Adrenal gland (tissue), 9 donors: ENCODE measurements at regions not wholly inside any gene's neighbourhood (a gene's known extent, or its start where the extent isn't known, plus 50 kb on each side); places are given as distances from the start of the nearest gene placed in this dataset.

ENCODE experiments used
- DNase-seq, 7 donors: peaks; one replicate each; pipeline ENCODE4 v3.0.0-alpha.2; 2019 to 2020
- H3K27ac ChIP-seq, 5 donors: fragments of 200-600 bp; sonication (generic) in 4 of 5; 1 replicate in 3 of 5; 2 replicates in 2 of 5; pipeline versions ENCODE4 v1.5.1 to v1.8.0; 2016 to 2020; ENCODE audit warnings: mild to moderate bottlenecking in 1 of 5
- H3K27me3 ChIP-seq: fragments of 200-600 bp; 2 replicates; pipeline ENCODE4 v1.8.0; 2021
- H3K36me3 ChIP-seq, 2 donors: fragments of 200-600 bp; replicated peaks in 1 of 2; 1 replicate in 1 of 2; 2 replicates in 1 of 2; pipeline versions ENCODE4 v1.5.1 to v1.8.0; 2018 to 2022
- H3K4me1 ChIP-seq, 2 donors: fragments of 200-600 bp; replicated peaks in 1 of 2; 1 replicate in 1 of 2; 2 replicates in 1 of 2; pipeline versions ENCODE4 v1.5.1 to v1.8.0; 2018 to 2021
- H3K4me3 ChIP-seq, 4 donors: fragments of 200-600 bp; sonication (generic) in 3 of 4; one replicate each; pipeline ENCODE4 v1.5.1; 2016 to 2018
- H3K9me3 ChIP-seq, 3 donors: fragments of 200-600 bp; sonication (generic) in 1 of 3; replicated peaks in 1 of 3; 1 replicate in 2 of 3; 2 replicates in 1 of 3; pipeline versions ENCODE4 v1.5.1 to v1.8.0; 2016 to 2021
- POLR2A ChIP-seq, 2 donors: fragments of 450-650 bp; IDR thresholded peaks; one replicate each; pipeline ENCODE4 v1.6.1; 2017; ENCODE audit warnings: antibody characterized with exemption in 2 of 2, mild to moderate bottlenecking in 2 of 2, moderate library complexity in 1 of 2
- whole genome bisulfite sequencing, 4 donors: extraction: QIAGEN DNeasy Blood & Tissue Kit in 2 of 4; methylation state at CpG; one replicate each; pipeline versions ENCODE4 v1.1.5 to v1.1.7; 2013 to 2017; 5-methylcytosine and 5-hydroxymethylcytosine counted together
- intact Hi-C, 2 donors: fragments of 100-400 bp; cut with DNase I; formaldehyde crosslinking; loops; one replicate each; pipeline versions ENCODE4 v1.14.1 to v1.15.0; 2022 to 2023
- TF ChIP-seq, protein P1 (sequence below), 6 experiments: fragments of 450-650 bp in 4 of 6; fragments of 200-600 bp in 2 of 6; sonication (generic) in 1 of 6; IDR thresholded peaks; 1 replicate in 5 of 6; 2 replicates in 1 of 6; pipeline versions ENCODE4 v1.5.1 to v1.8.0; 2016 to 2021; ENCODE audit warnings: antibody characterized with exemption in 6 of 6, mild to moderate bottlenecking in 2 of 6, moderate library complexity in 1 of 6
- donor health status: healthy with polysubstance abuse.
- donor health status: Bipolar disorder and iron deficiency.
- donor health status: DM: yes; HTN: yes; CAD: no.
- donor health status: DM: no; HTN: no; CAD: no.
- donor health status: DM: no; HTN: no; CAD: no.

DNA sequence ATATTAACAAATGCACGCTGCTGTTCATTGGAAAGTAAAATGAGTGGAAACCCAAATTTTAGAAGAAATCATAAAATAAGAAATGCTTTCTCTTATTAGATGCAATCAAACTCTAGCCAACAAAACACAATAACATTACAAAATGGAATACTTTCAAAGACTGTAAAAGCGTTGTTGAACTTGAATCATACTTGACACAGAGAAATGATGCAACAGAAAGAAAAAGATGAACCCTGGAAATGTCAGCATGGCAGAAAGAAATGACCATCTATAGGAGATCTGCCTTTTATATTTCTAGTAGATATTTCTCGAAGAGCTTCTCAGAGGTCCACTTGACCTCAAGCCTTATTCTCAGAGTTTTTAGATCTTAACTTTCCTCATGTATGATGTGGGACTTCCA lies 170.6 kb upstream of the MEIS1 start:
- Histone ChIP-seq H3K27me3 (no peaks in the 10 kb centered on the region), H3K4me3 (no peak overlapping the region), H3K36me3 (no peaks in the 10 kb centered on the region), H3K27ac (no peak overlapping the region), H3K4me1 (no peaks in the 10 kb centered on the region), H3K9me3 (no peaks in the 10 kb centered on the region)
- intact Hi-C loops, result no loop called here
- no peak for DNase-seq
- TF ChIP-seq, protein P1, sequence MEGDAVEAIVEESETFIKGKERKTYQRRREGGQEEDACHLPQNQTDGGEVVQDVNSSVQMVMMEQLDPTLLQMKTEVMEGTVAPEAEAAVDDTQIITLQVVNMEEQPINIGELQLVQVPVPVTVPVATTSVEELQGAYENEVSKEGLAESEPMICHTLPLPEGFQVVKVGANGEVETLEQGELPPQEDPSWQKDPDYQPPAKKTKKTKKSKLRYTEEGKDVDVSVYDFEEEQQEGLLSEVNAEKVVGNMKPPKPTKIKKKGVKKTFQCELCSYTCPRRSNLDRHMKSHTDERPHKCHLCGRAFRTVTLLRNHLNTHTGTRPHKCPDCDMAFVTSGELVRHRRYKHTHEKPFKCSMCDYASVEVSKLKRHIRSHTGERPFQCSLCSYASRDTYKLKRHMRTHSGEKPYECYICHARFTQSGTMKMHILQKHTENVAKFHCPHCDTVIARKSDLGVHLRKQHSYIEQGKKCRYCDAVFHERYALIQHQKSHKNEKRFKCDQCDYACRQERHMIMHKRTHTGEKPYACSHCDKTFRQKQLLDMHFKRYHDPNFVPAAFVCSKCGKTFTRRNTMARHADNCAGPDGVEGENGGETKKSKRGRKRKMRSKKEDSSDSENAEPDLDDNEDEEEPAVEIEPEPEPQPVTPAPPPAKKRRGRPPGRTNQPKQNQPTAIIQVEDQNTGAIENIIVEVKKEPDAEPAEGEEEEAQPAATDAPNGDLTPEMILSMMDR (IDR thresholded peaks at IDR 0.05), result no peak
- 90 to 95% (median 94%) methylated on average over 3 of the region's 3 CpGs for WGBS, 4 donors

GRCh38 chr2:66255867-66256266 lies 179.1 kb upstream of the MEIS1 start:
- TF ChIP-seq POLR2A (IDR thresholded peaks at IDR 0.05), result no peak
- TF ChIP-seq, protein P1 (IDR thresholded peaks at IDR 0.05), result no peak
- intact Hi-C loops, result no loop called here
- Histone ChIP-seq H3K4me1 (no peaks in the 10 kb centered on the region), H3K36me3 (no peaks in the 10 kb centered on the region), H3K27ac (no peak overlapping the region), H3K27me3 (no peaks in the 10 kb centered on the region), H3K4me3 (no peak overlapping the region), H3K9me3 (no peaks in the 10 kb centered on the region)
- 65 to 77% (median 72%) methylated on average over 3 of the region's 3 CpGs for WGBS, 4 donors
- no peak for DNase-seq

GRCh38 chr2:66255136-66255535 lies 179.8 kb upstream of the MEIS1 start:
- H3K9me3 ChIP-seq, result no peaks in the 10 kb centered on the region
- no peak overlapping the region for H3K27ac ChIP-seq
- DNase-seq, result no peak
- TF ChIP-seq, protein P1 (IDR thresholded peaks at IDR 0.05), result no peak
- no peak for TF ChIP-seq POLR2A (IDR thresholded peaks at IDR 0.05)
- no peaks in the 10 kb centered on the region for H3K27me3 ChIP-seq
- no peaks in the 10 kb centered on the region for H3K4me1 ChIP-seq
- H3K36me3 ChIP-seq, result no peaks in the 10 kb centered on the region
- intact Hi-C loops, result no loop called here
- H3K4me3 ChIP-seq, result no peak overlapping the region

GRCh38 chr2:66253066-66253465 lies 181.9 kb upstream of the MEIS1 start:
- Histone ChIP-seq H3K4me1 (no peaks in the 10 kb centered on the region), H3K9me3 (no peaks in the 10 kb centered on the region), H3K27me3 (no peaks in the 10 kb centered on the region), H3K4me3 (no peak overlapping the region), H3K36me3 (no peaks in the 10 kb centered on the region), H3K27ac (no peak overlapping the region)
- WGBS, 4 donors, result 42 to 55% (median 50%) methylated on average over 2 of the region's 2 CpGs
- no peak for DNase-seq
- no peak for TF ChIP-seq POLR2A (IDR thresholded peaks at IDR 0.05)
- TF ChIP-seq, protein P1 (IDR thresholded peaks at IDR 0.05), result no peak
- intact Hi-C loops, result no loop called here
